ENCODE measurements at regions not wholly inside any gene's neighbourhood (a gene's known extent, or its start where the extent isn't known, plus 50 kb on each side); places are given as distances from the start of the nearest gene placed in this dataset.

DNA sequence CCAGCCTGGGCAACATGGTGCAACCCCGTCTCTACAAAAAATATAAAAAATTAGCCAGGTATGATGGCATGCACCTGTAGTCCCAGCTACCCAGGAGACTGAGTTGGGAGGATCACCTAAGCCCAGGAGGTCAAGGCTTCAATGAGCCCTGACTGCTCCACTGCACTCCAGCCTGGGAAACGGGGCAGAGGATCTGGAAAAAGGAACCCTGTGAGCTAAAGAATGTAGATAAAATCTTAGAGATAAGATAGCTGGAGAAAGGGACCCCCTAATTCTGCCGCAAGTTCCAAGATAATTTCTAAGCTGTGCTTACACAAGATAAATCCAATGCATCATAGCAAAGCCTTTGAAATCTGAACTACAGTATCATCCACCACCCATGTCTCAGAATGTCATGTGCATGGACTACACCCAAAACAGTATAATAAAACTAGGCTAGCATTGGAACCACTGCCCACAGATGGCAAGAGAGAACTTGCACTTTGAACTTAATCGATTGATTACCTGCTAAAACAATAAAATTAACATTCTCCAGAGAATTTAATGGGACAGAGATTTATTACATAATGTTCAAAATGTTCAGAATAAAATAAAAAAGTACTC is 99.9 kb downstream of the TRIM42 start (continued):
- TF ChIP-seq, protein P1, sequence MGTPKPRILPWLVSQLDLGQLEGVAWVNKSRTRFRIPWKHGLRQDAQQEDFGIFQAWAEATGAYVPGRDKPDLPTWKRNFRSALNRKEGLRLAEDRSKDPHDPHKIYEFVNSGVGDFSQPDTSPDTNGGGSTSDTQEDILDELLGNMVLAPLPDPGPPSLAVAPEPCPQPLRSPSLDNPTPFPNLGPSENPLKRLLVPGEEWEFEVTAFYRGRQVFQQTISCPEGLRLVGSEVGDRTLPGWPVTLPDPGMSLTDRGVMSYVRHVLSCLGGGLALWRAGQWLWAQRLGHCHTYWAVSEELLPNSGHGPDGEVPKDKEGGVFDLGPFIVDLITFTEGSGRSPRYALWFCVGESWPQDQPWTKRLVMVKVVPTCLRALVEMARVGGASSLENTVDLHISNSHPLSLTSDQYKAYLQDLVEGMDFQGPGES (IDR thresholded peaks at IDR 0.05; ENCODE audit: low read depth, low read length) = no peak

DNA sequence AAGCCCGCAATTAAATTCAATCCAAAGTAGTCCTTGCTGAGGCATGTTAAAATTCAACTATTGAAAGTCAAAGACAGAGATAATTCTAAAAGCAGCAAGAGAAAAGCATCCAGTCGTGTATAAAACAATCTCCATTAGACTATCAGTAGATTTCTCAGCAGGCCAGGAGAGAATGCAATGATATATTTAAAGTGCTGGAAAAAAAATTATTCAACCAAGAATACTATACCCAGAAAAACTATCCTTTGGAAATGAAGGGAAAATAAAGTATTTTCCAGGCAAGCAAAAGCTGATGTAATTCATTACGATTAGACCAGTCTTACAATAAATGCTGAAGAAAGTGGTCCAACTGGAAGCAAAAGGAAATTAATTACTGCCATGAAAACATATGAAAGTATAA is 113.5 kb downstream of the TRIM42 start:
- POLR2A ChIA-PET = no interaction called here
- Histone ChIP-seq H3K4me2 (no peak overlapping the region), H3K9ac (no peak overlapping the region), H3F3A (replicated peaks; ENCODE audit: insufficient read depth) (no peaks in the 10 kb centered on the region), H3K27ac (ENCODE audit: low read depth in 2 of 2, low read length in 1 of 2) (no peak overlapping the region), H3K36me3 (replicated peaks in 1 of 2; ENCODE audit: control insufficient read depth in 1 of 2, insufficient read depth in 2 of 2, low read length in 1 of 2) (no peaks in the 10 kb centered on the region), H3K9me3 (peaks cover 24% of the 10 kb centered on the region; the same call in 1 of the 2 replicates), H3K4me3 (ENCODE audit: low read depth in 2 of 2, low read length in 1 of 2) (no peak overlapping the region), H3K9me2 (no peaks in the 10 kb centered on the region; the same call in 1 of the 2 replicates), H3K79me2 (ENCODE audit: insufficient read depth) (no peaks in the 10 kb centered on the region), H2AFZ (ENCODE audit: low read depth) (no peak overlapping the region), H4K20me1 (ENCODE audit: insufficient read depth) (no peaks in the 10 kb centered on the region), H3K4me1 (ENCODE audit: control insufficient read depth in 1 of 2, insufficient read depth in 2 of 2, low read depth in 1 of 2, low read length in 1 of 2) (no peaks in the 10 kb centered on the region), H3K27me3 (ENCODE audit: insufficient read depth) (no peaks in the 10 kb centered on the region)
- DNase-seq = no peak
- TF ChIP-seq RFX5 (IDR thresholded peaks at IDR 0.05; ENCODE audit: low read length) (no peak), SMC3 (IDR thresholded peaks at IDR 0.05; ENCODE audit: low read depth, low read length) (no peak), FOXM1 (IDR thresholded peaks at IDR 0.05; ENCODE audit: low read depth) (no peak), RAD21 (IDR thresholded peaks at IDR 0.05; ENCODE audit: low read length) (no peak), FOXJ3 (CRISPR knock-in tag; IDR thresholded peaks at IDR 0.05) (no peak), GATA2 (CRISPR knock-in tag; IDR thresholded peaks at IDR 0.05) (no peak), CHD2 (IDR thresholded peaks at IDR 0.05; ENCODE audit: low read length, partially characterized antibody) (no peak), TAF1 (IDR thresholded peaks at IDR 0.05; ENCODE audit: borderline replicate concordance, low read depth, low read length) (no peak), RCOR1 (IDR thresholded peaks at IDR 0.05; ENCODE audit: low read length) (no peak), POLR2AphosphoS5 (IDR thresholded peaks at IDR 0.05; ENCODE audit: low read depth, low read length) (no peak), ELF1 (IDR thresholded peaks at IDR 0.05) (no peak), JUND (IDR thresholded peaks at IDR 0.05) (no peak), TCF12 (IDR thresholded peaks at IDR 0.05) (no peak)
- TF ChIP-seq, protein P2, sequence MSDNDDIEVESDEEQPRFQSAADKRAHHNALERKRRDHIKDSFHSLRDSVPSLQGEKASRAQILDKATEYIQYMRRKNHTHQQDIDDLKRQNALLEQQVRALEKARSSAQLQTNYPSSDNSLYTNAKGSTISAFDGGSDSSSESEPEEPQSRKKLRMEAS (IDR thresholded peaks at IDR 0.05; ENCODE audit: low read depth) = no peak
- TF ChIP-seq, protein P3, sequence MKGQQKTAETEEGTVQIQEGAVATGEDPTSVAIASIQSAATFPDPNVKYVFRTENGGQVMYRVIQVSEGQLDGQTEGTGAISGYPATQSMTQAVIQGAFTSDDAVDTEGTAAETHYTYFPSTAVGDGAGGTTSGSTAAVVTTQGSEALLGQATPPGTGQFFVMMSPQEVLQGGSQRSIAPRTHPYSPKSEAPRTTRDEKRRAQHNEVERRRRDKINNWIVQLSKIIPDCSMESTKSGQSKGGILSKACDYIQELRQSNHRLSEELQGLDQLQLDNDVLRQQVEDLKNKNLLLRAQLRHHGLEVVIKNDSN (IDR thresholded peaks at IDR 0.05; ENCODE audit: borderline replicate concordance, low read depth) = no peak
- TF ChIP-seq, protein P4, sequence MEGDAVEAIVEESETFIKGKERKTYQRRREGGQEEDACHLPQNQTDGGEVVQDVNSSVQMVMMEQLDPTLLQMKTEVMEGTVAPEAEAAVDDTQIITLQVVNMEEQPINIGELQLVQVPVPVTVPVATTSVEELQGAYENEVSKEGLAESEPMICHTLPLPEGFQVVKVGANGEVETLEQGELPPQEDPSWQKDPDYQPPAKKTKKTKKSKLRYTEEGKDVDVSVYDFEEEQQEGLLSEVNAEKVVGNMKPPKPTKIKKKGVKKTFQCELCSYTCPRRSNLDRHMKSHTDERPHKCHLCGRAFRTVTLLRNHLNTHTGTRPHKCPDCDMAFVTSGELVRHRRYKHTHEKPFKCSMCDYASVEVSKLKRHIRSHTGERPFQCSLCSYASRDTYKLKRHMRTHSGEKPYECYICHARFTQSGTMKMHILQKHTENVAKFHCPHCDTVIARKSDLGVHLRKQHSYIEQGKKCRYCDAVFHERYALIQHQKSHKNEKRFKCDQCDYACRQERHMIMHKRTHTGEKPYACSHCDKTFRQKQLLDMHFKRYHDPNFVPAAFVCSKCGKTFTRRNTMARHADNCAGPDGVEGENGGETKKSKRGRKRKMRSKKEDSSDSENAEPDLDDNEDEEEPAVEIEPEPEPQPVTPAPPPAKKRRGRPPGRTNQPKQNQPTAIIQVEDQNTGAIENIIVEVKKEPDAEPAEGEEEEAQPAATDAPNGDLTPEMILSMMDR (IDR thresholded peaks at IDR 0.05) = no peak
- TF ChIP-seq, protein P5, sequence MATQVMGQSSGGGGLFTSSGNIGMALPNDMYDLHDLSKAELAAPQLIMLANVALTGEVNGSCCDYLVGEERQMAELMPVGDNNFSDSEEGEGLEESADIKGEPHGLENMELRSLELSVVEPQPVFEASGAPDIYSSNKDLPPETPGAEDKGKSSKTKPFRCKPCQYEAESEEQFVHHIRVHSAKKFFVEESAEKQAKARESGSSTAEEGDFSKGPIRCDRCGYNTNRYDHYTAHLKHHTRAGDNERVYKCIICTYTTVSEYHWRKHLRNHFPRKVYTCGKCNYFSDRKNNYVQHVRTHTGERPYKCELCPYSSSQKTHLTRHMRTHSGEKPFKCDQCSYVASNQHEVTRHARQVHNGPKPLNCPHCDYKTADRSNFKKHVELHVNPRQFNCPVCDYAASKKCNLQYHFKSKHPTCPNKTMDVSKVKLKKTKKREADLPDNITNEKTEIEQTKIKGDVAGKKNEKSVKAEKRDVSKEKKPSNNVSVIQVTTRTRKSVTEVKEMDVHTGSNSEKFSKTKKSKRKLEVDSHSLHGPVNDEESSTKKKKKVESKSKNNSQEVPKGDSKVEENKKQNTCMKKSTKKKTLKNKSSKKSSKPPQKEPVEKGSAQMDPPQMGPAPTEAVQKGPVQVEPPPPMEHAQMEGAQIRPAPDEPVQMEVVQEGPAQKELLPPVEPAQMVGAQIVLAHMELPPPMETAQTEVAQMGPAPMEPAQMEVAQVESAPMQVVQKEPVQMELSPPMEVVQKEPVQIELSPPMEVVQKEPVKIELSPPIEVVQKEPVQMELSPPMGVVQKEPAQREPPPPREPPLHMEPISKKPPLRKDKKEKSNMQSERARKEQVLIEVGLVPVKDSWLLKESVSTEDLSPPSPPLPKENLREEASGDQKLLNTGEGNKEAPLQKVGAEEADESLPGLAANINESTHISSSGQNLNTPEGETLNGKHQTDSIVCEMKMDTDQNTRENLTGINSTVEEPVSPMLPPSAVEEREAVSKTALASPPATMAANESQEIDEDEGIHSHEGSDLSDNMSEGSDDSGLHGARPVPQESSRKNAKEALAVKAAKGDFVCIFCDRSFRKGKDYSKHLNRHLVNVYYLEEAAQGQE (IDR thresholded peaks at IDR 0.05; ENCODE audit: low read depth, low read length) = no peak
- TF ChIP-seq, protein P6, sequence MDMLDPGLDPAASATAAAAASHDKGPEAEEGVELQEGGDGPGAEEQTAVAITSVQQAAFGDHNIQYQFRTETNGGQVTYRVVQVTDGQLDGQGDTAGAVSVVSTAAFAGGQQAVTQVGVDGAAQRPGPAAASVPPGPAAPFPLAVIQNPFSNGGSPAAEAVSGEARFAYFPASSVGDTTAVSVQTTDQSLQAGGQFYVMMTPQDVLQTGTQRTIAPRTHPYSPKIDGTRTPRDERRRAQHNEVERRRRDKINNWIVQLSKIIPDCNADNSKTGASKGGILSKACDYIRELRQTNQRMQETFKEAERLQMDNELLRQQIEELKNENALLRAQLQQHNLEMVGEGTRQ (IDR thresholded peaks at IDR 0.05; ENCODE audit: borderline replicate concordance, low read depth, low read length) = no peak
- CTCF ChIA-PET = no interaction called here
- 20% methylated on average over 3 of the region's 3 CpGs for WGBS (ENCODE audit: low lambda C conversion rate)
